Nephron (organoid): ENCODE measurements at regions not wholly inside any gene's neighbourhood (a gene's known extent, or its start where the extent isn't known, plus 50 kb on each side); places are given as distances from the start of the nearest gene placed in this dataset.
"Not testable (repeated sequence)": the region's sequence is repeated elsewhere in the genome, so short reads cannot be mapped to it uniquely, and the experiment has no call there.

Experiments
- H3K27ac Mint-ChIP-seq, 3 experiments: 2 replicates each; pipeline ENCODE4 v1.8.0; 2020; ENCODE audit warnings: mixed read lengths in 3 of 3, mild to moderate bottlenecking in 2 of 3, moderate library complexity in 1 of 3
- H3K27me3 Mint-ChIP-seq: 2 replicates; pipeline ENCODE4 v1.8.0; 2021; ENCODE audit warnings: low read depth, mild to moderate bottlenecking, moderate library complexity, mixed read lengths
- H3K36me3 Mint-ChIP-seq: 2 replicates; pipeline ENCODE4 v1.8.0; 2020; ENCODE audit warnings: low read depth, mixed read lengths
- H3K4me1 Mint-ChIP-seq: 2 replicates; pipeline ENCODE4 v1.8.0; 2020; ENCODE audit warnings: mixed read lengths
- H3K4me3 Mint-ChIP-seq, 3 experiments: 2 replicates each; pipeline ENCODE4 v1.8.0; 2020; ENCODE audit warnings: mild to moderate bottlenecking in 3 of 3, mixed read lengths in 3 of 3, moderate library complexity in 2 of 3
- H3K9me3 Mint-ChIP-seq: 2 replicates; pipeline ENCODE4 v1.8.0; 2020; ENCODE audit warnings: mixed read lengths
- CTCF ChIP-seq, 3 experiments: fragments of 200-600 bp; sonication (generic); IDR thresholded peaks; one replicate each; pipeline ENCODE4 v1.5.0; 2021; ENCODE audit warnings: antibody characterized with exemption in 3 of 3; ENCODE audit not compliant: unreplicated experiment in 3 of 3

- no peak for TF ChIP-seq CTCF (IDR thresholded peaks at IDR 0.05; ENCODE audit: unreplicated experiment in 3 of 3)
- H3K36me3 Mint-ChIP-seq, result no peaks in the 10 kb centered on the region
- H3K4me1 Mint-ChIP-seq, result no peaks in the 10 kb centered on the region
- peaks cover 4% of the 10 kb centered on the region for H3K27me3 Mint-ChIP-seq
- H3K4me3 Mint-ChIP-seq, result no peak overlapping the region
- no peak overlapping the region for H3K27ac Mint-ChIP-seq
- peaks cover 7% of the 10 kb centered on the region for H3K9me3 Mint-ChIP-seq
These were observed 216.3 kb upstream of the FERMT1 start for GRCh38 chr20:6339176-6339575.

GRCh38 chr20:6333110-6333509 is 210.3 kb upstream of the FERMT1 start:
- TF ChIP-seq CTCF (IDR thresholded peaks at IDR 0.05; ENCODE audit: unreplicated experiment in 3 of 3), result no peak
- no peaks in the 10 kb centered on the region for H3K36me3 Mint-ChIP-seq
- no peak overlapping the region for H3K27ac Mint-ChIP-seq
- peaks cover 5% of the 10 kb centered on the region for H3K27me3 Mint-ChIP-seq
- peaks cover 20% of the 10 kb centered on the region for H3K9me3 Mint-ChIP-seq
- no peaks in the 10 kb centered on the region for H3K4me1 Mint-ChIP-seq
- H3K4me3 Mint-ChIP-seq, result no peak overlapping the region

GRCh38 chr20:6321235-6321634 is 198.4 kb upstream of the FERMT1 start:
- H3K4me3 Mint-ChIP-seq, H3K27me3 Mint-ChIP-seq, H3K27ac Mint-ChIP-seq, H3K36me3 Mint-ChIP-seq, H3K4me1 Mint-ChIP-seq: not testable (repeated sequence)
- peaks cover 18% of the 10 kb centered on the region for H3K9me3 Mint-ChIP-seq

- Mint-ChIP-seq H3K4me1 (no peaks in the 10 kb centered on the region), H3K9me3 (peaks cover 18% of the 10 kb centered on the region), H3K4me3 (no peak overlapping the region), H3K36me3 (no peaks in the 10 kb centered on the region), H3K27ac (no peak overlapping the region), H3K27me3 (peaks cover 6% of the 10 kb centered on the region)
- TF ChIP-seq CTCF (IDR thresholded peaks at IDR 0.05; ENCODE audit: unreplicated experiment in 3 of 3), result no peak
These were observed 189.2 kb upstream of the FERMT1 start for GRCh38 chr20:6311841-6312655.

- Mint-ChIP-seq H3K9me3 (peaks cover 18% of the 10 kb centered on the region), H3K4me3 (no peak overlapping the region), H3K27ac (no peak overlapping the region), H3K36me3 (no peaks in the 10 kb centered on the region), H3K27me3 (peaks cover 6% of the 10 kb centered on the region), H3K4me1 (no peaks in the 10 kb centered on the region)
- TF ChIP-seq CTCF (IDR thresholded peaks at IDR 0.05; ENCODE audit: unreplicated experiment in 3 of 3), result no peak
These were observed 188.3 kb upstream of the FERMT1 start for GRCh38 chr20:6311097-6311496.

- Mint-ChIP-seq H3K36me3 (no peaks in the 10 kb centered on the region), H3K27me3 (no peaks in the 10 kb centered on the region), H3K4me3 (no peak overlapping the region), H3K27ac (no peak overlapping the region), H3K4me1 (no peaks in the 10 kb centered on the region), H3K9me3 (no peaks in the 10 kb centered on the region)
- no peak for TF ChIP-seq CTCF (IDR thresholded peaks at IDR 0.05; ENCODE audit: unreplicated experiment in 3 of 3)
These were observed 182.7 kb upstream of the FERMT1 start for GRCh38 chr20:6305536-6305935.
